Smooth muscle cell (in vitro differentiated cells): ENCODE measurements at regions not wholly inside any gene's neighbourhood (a gene's known extent, or its start where the extent isn't known, plus 50 kb on each side); places are given as distances from the start of the nearest gene placed in this dataset.

Source experiments
- DNase-seq: peaks from one replicate; lab custom pipeline; 2025; ENCODE audit not compliant: unreplicated experiment; lab: John Stamatoyannopoulos, UW
- H2AFZ ChIP-seq: fragments of 200-600 bp; sonication (generic); 2 replicates; pipeline ENCODE4 v1.6.0; 2016; ENCODE audit warnings: antibody characterized with exemption, low read depth, mild to moderate bottlenecking
- H3F3A ChIP-seq: fragments of 200-600 bp; sonication (generic); 2 replicates; pipeline ENCODE4 v1.6.0; 2017; ENCODE audit warnings: antibody characterized with exemption, low read depth
- H3K27ac ChIP-seq: fragments of 200-600 bp; sonication (generic); 2 replicates; pipeline ENCODE4 v1.5.1; 2016; ENCODE audit warnings: low read depth, mild to moderate bottlenecking
- H3K27me3 ChIP-seq: fragments of 200-600 bp; sonication (generic); 2 replicates; pipeline ENCODE4 v1.6.1; 2016; ENCODE audit warnings: low read depth, mild to moderate bottlenecking
- H3K36me3 ChIP-seq: fragments of 200-600 bp; sonication (generic); 2 replicates; pipeline ENCODE4 v1.5.1; 2016; ENCODE audit warnings: low read depth
- H3K4me1 ChIP-seq: fragments of 200-600 bp; sonication (generic); 2 replicates; pipeline ENCODE4 v1.5.1; 2016; ENCODE audit warnings: low read depth
- H3K4me2 ChIP-seq: fragments of 200-600 bp; sonication (generic); 2 replicates; pipeline ENCODE4 v1.6.0; 2016; ENCODE audit warnings: mild to moderate bottlenecking
- H3K4me3 ChIP-seq: fragments of 200-600 bp; sonication (generic); 2 replicates; pipeline ENCODE4 v1.5.1; 2016; ENCODE audit warnings: mild to moderate bottlenecking
- H3K79me2 ChIP-seq: fragments of 200-600 bp; sonication (generic); 2 replicates; pipeline ENCODE4 v1.6.0; 2016; ENCODE audit warnings: low read depth, mild to moderate bottlenecking
- H3K9ac ChIP-seq: fragments of 200-600 bp; sonication (generic); 2 replicates; pipeline ENCODE4 v1.6.0; 2016; ENCODE audit warnings: low read depth
- H3K9me3 ChIP-seq: fragments of 200-600 bp; sonication (generic); replicated peaks from 2 replicates; pipeline ENCODE4 v1.5.1; 2016; ENCODE audit warnings: low read depth
- H4K20me1 ChIP-seq: fragments of 200-600 bp; sonication (generic); 2 replicates; pipeline ENCODE4 v1.6.0; 2016; ENCODE audit warnings: low read depth
- CTCF ChIP-seq: fragments of 200-600 bp; sonication (generic); IDR thresholded peaks from 2 replicates; pipeline ENCODE4 v1.5.1; 2017; ENCODE audit warnings: borderline replicate concordance, mild to moderate bottlenecking, antibody characterized with exemption; ENCODE audit not compliant: insufficient read depth, poor library complexity, severe bottlenecking
- WGBS: methylation state at CpG from one replicate; pipeline ENCODE4 v1.1.7; 2016; ENCODE audit warnings: low lambda C conversion rate; 5-methylcytosine and 5-hydroxymethylcytosine counted together

DNA sequence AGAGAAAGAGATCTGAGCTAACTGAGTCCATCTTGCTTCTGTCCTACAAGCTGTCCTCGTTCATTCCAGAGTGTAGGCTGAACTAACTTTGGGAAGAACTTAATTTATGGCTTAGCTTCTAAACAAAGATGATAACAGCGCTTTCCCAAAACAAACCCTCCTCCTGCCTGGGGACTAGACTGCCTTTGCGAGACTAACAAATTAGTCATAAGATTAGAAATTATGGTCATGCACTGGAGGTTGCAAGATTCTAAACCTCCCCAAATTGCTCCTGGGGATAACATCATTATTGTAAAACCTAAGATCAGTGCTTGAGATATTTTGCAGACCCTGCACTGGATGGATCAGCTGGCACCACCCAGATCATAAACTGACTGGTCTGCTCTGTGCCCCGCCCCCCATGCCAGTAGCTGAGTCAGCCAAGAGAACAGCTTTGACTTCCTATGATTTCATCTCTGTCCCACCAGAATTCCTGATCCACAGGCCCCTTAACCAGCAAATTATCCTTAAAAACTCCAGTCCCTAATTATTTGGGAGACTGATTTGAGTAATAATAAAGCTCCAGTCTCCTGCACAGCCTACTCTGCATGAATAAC, 883.3 kb downstream of the TRIML1 start:
- Histone ChIP-seq H2AFZ (no peak overlapping the region), H3K9me3 (no peaks in the 10 kb centered on the region), H3K9ac (peak overlapping the region; percentile 58), H3K27me3 (no peaks in the 10 kb centered on the region), H3K4me2 (peak overlapping the region; percentile 74), H3K36me3 (no peaks in the 10 kb centered on the region), H3K4me1 (peaks cover 7% of the 10 kb centered on the region), H3K4me3 (no peak overlapping the region), H4K20me1 (no peaks in the 10 kb centered on the region), H3K27ac (peak overlapping the region; percentile 91), H3F3A (peaks cover 25% of the 10 kb centered on the region), H3K79me2 (no peaks in the 10 kb centered on the region)
- TF ChIP-seq CTCF, result no peak
- DNase-seq, result peak; percentile 8
- WGBS, result 17% methylated on average over 4 of the region's 4 CpGs

GRCh38 chr4:189029976-189030504, 890.8 kb downstream of the TRIML1 start:
- Histone ChIP-seq H2AFZ (no peak overlapping the region), H4K20me1 (no peaks in the 10 kb centered on the region), H3K4me3 (no peak overlapping the region), H3K9ac (no peak overlapping the region), H3K27me3 (no peaks in the 10 kb centered on the region), H3F3A (no peaks in the 10 kb centered on the region), H3K4me1 (no peaks in the 10 kb centered on the region), H3K9me3 (no peaks in the 10 kb centered on the region), H3K27ac (no peak overlapping the region), H3K4me2 (no peak overlapping the region), H3K79me2 (no peaks in the 10 kb centered on the region), H3K36me3 (no peaks in the 10 kb centered on the region)
- WGBS, result 82% methylated on average over 9 of the region's 9 CpGs
- TF ChIP-seq CTCF, result no peak
- DNase-seq, result no peak

- no peaks in the 10 kb centered on the region for H3K9me3 ChIP-seq
- H3K4me2 ChIP-seq, result no peak overlapping the region
Observed at GRCh38 chr4:189032606-189033338, 893.5 kb downstream of the TRIML1 start.

More at GRCh38 chr4:189032606-189033338, 893.5 kb downstream of the TRIML1 start:
- Histone ChIP-seq H3K27ac (no peak overlapping the region), H3K36me3 (no peaks in the 10 kb centered on the region), H3F3A (no peaks in the 10 kb centered on the region), H4K20me1 (no peaks in the 10 kb centered on the region), H3K4me3 (no peak overlapping the region), H3K4me1 (no peaks in the 10 kb centered on the region), H2AFZ (no peak overlapping the region), H3K79me2 (no peaks in the 10 kb centered on the region), H3K9ac (no peak overlapping the region), H3K27me3 (no peaks in the 10 kb centered on the region)
- no peak for TF ChIP-seq CTCF
- 91% methylated on average over 10 of the region's 10 CpGs for WGBS
- no peak for DNase-seq
